Panc1 (cell line): ENCODE measurements at regions not wholly inside any gene's neighbourhood (a gene's known extent, or its start where the extent isn't known, plus 50 kb on each side); places are given as distances from the start of the nearest gene placed in this dataset.

Experiments used
- ATAC-seq: fragments of 200-7000 bp; cut with Tn5 transposase; 2 replicates; pipeline ENCODE4 v1.9.1; 2020; ENCODE audit warnings: mild to moderate bottlenecking, moderate library complexity
- BruUV-seq: library from RNA; stranded (reverse); fragments of 400-500 nt; replicated peaks from 2 replicates; lab custom pipeline; 2021; lab: Mats Ljungman, UMichigan
- CTCF ChIA-PET: fragments of 300-600 bp; sonication (Branson Sonifier 250); formaldehyde crosslinking; loops from one replicate; lab custom pipeline; 2022; ENCODE audit warnings: antibody characterized with exemption; lab: Charles Lee
- POLR2A ChIA-PET: fragments of 300-600 bp; sonication (Branson Sonifier 250); formaldehyde crosslinking; loops from one replicate; lab custom pipeline; 2022; ENCODE audit warnings: antibody characterized with exemption; lab: Charles Lee
- DNase-seq: peaks from one replicate; pipeline ENCODE4 v3.0.0-alpha.2; 2010; ENCODE audit warnings: low read depth, low spot score
- H3K27ac ChIP-seq: 2 replicates; pipeline ENCODE4 v1.5.1; 2011; ENCODE audit warnings: mild to moderate bottlenecking, low read length, inconsistent platforms
- H3K27me3 ChIP-seq: fragments of 200-500 bp; sonication (Bioruptor generic); 2 replicates; pipeline ENCODE4 v1.6.0; 2014; ENCODE audit warnings: low read length, inconsistent platforms; ENCODE audit not compliant: control insufficient read depth, insufficient read depth
- H3K36me3 ChIP-seq: fragments of 200-500 bp; sonication (Bioruptor generic); 2 replicates; pipeline ENCODE4 v1.5.1; 2014; ENCODE audit warnings: inconsistent platforms, mild to moderate bottlenecking, low read length, moderate library complexity; ENCODE audit not compliant: control insufficient read depth, insufficient read depth
- H3K4me1 ChIP-seq: 2 replicates; pipeline ENCODE4 v1.5.1; 2011; ENCODE audit warnings: inconsistent platforms, mild to moderate bottlenecking, low read length, moderate library complexity; ENCODE audit not compliant: control insufficient read depth, insufficient read depth
- H3K4me3 ChIP-seq, 2 experiments: 2 replicates each; pipeline ENCODE4 v1.5.1; 2011 to 2012; ENCODE audit warnings: low read depth in 2 of 2, low read length in 2 of 2, mild to moderate bottlenecking in 2 of 2, inconsistent platforms in 1 of 2, moderate library complexity in 1 of 2
- H3K9me3 ChIP-seq: fragments of 200-500 bp; sonication (Bioruptor generic); 2 replicates; pipeline ENCODE4 v1.5.1; 2014; ENCODE audit warnings: low read depth, mild to moderate bottlenecking, inconsistent platforms, low read length, moderate library complexity; ENCODE audit not compliant: control insufficient read depth, insufficient read depth
- CTCF ChIP-seq: fragments of 450-650 bp; IDR thresholded peaks from 2 replicates; pipeline ENCODE4 v1.5.1; 2017; ENCODE audit warnings: mild to moderate bottlenecking
- POLR2AphosphoS5 ChIP-seq: IDR thresholded peaks from 2 replicates; pipeline ENCODE4 v1.6.1; 2012; ENCODE audit warnings: mild to moderate bottlenecking, low read depth, low read length, moderate library complexity
- REST ChIP-seq, 2 experiments: IDR thresholded peaks; 2 replicates each; pipeline ENCODE4 v1.6.1; 2011 to 2012; ENCODE audit warnings: low read depth in 2 of 2, control low read depth in 1 of 2, low read length in 1 of 2, mild to moderate bottlenecking in 1 of 2, moderate library complexity in 1 of 2; ENCODE audit not compliant: insufficient read depth in 1 of 2
- SIN3A ChIP-seq: IDR thresholded peaks from 2 replicates; pipeline ENCODE4 v1.6.1; 2012; ENCODE audit warnings: low read depth, mild to moderate bottlenecking, low read length, moderate library complexity, borderline replicate concordance; ENCODE audit not compliant: insufficient read depth
- TCF7L2 ChIP-seq: IDR thresholded peaks from 2 replicates; pipeline ENCODE4 v1.6.1; 2011; ENCODE audit warnings: mild to moderate bottlenecking, low read depth, low read length, inconsistent platforms
- in situ Hi-C: cut with HindIII; loops from 2 replicates; pipeline ENCODE4 v1.10.0; 2016; ENCODE audit warnings: low sequenced_read_pairs, low pct_unique_long_range_greater_than_20kb
- intact Hi-C: fragments of 100-400 bp; cut with micrococcal nuclease; formaldehyde crosslinking; loops from one replicate; pipeline ENCODE4 v1.10.0; 2022; ENCODE audit not compliant: unreplicated experiment

GRCh38 chr3:135491491-135492205 is 473.9 kb upstream of the PPP2R3A start:
- intact Hi-C loops, result no loop called here
- POLR2A ChIA-PET, result no interaction called here

GRCh38 chr3:135495891-135496290 is 469.6 kb upstream of the PPP2R3A start:
- BruUV-seq, result no TSS peak

More at GRCh38 chr3:135491491-135492205, 473.9 kb upstream of the PPP2R3A start:
- in situ Hi-C loops, result no loop called here
- H3K27ac ChIP-seq, result no peak overlapping the region
- ATAC-seq, result no peak
- no peak overlapping the region for H3K4me3 ChIP-seq
- no peak for DNase-seq
- TF ChIP-seq SIN3A (no peak), TCF7L2 (no peak), CTCF (no peak), REST (IDR thresholded peaks at IDR 0.05; ENCODE audit: insufficient read depth in 1 of 2, low read depth in 2 of 2, low read length in 1 of 2) (no peak), POLR2AphosphoS5 (no peak)
- H3K27me3 ChIP-seq, result peaks cover 3% of the 10 kb centered on the region; the same call in 1 of the 2 replicates
- no peaks in the 10 kb centered on the region for H3K9me3 ChIP-seq
- BruUV-seq, result no TSS peak
- CTCF ChIA-PET, result no interaction called here
- H3K36me3 ChIP-seq, result no peaks in the 10 kb centered on the region
- no peaks in the 10 kb centered on the region for H3K4me1 ChIP-seq

More at GRCh38 chr3:135495891-135496290, 469.6 kb upstream of the PPP2R3A start:
- Histone ChIP-seq H3K36me3 (no peaks in the 10 kb centered on the region), H3K27ac (no peak overlapping the region), H3K27me3 (peaks cover 8% of the 10 kb centered on the region), H3K4me3 (no peak overlapping the region), H3K4me1 (no peaks in the 10 kb centered on the region), H3K9me3 (no peaks in the 10 kb centered on the region)
- intact Hi-C loops, result no loop called here
- in situ Hi-C loops, result no loop called here
- TF ChIP-seq POLR2AphosphoS5, result no peak
- TF ChIP-seq TCF7L2, result no peak
- no peak for TF ChIP-seq REST (IDR thresholded peaks at IDR 0.05; ENCODE audit: insufficient read depth in 1 of 2, low read depth in 2 of 2, low read length in 1 of 2)
- TF ChIP-seq CTCF, result no peak
- no peak for TF ChIP-seq SIN3A
- ATAC-seq (no peak), DNase-seq (no peak)
- ChIA-PET CTCF (no interaction called here), POLR2A (no interaction called here)
